Ovary (tissue), 7 donors: ENCODE measurements at regions not wholly inside any gene's neighbourhood (a gene's known extent, or its start where the extent isn't known, plus 50 kb on each side); places are given as distances from the start of the nearest gene placed in this dataset.

Source experiments
- DNase-seq, 5 donors: peaks; one replicate each; pipeline ENCODE4 v3.0.0-alpha.2; 2019 to 2020
- H3K27ac ChIP-seq, 2 donors: fragments of 200-600 bp; one replicate each; pipeline versions ENCODE4 v1.5.1 to v1.8.0; 2019 to 2022
- H3K27me3 ChIP-seq: fragments of 200-600 bp; one replicate; pipeline ENCODE4 v1.8.0; 2022
- H3K36me3 ChIP-seq: fragments of 200-600 bp; sonication (generic); one replicate; pipeline ENCODE4 v1.5.1; 2019
- H3K4me1 ChIP-seq: one replicate; pipeline ENCODE4 v1.8.1; 2013; ENCODE audit warnings: mild to moderate bottlenecking, moderate library complexity; ENCODE audit not compliant: insufficient read depth
- H3K4me3 ChIP-seq: fragments of 200-600 bp; sonication (generic); one replicate; pipeline ENCODE4 v1.5.1; 2017
- H3K9me3 ChIP-seq, 2 donors: fragments of 200-600 bp in 1 of 2; sonication (generic) in 1 of 2; one replicate each; pipeline versions ENCODE4 v1.5.1 to v1.8.1; 2013 to 2019; ENCODE audit warnings: mild to moderate bottlenecking in 1 of 2, moderate library complexity in 1 of 2
- EP300 ChIP-seq: sonication (generic); formaldehyde crosslinking; IDR thresholded peaks from one replicate; pipeline ENCODE4 v1.6.1; 2017; ENCODE audit warnings: antibody characterized with exemption
- POLR2A ChIP-seq: fragments of 450-650 bp; IDR thresholded peaks from one replicate; pipeline ENCODE4 v1.6.1; 2017; ENCODE audit warnings: antibody characterized with exemption, mild to moderate bottlenecking, moderate library complexity
- WGBS, 3 donors: extraction: QIAGEN DNeasy Blood & Tissue Kit in 1 of 3; methylation state at CpG; one replicate each; pipeline versions ENCODE4 v1.1.5 to v1.1.7; 2013 to 2017; 5-methylcytosine and 5-hydroxymethylcytosine counted together
- intact Hi-C, 4 donors: fragments of 100-400 bp; cut with DNase I; formaldehyde crosslinking; loops; one replicate each; pipeline versions ENCODE4 v1.11.0 to v1.15.1; 2022 to 2023
- TF ChIP-seq, protein P1 (sequence below), 3 donors: fragments of 450-650 bp in 2 of 3; fragments of 200-600 bp in 1 of 3; IDR thresholded peaks; one replicate each; pipeline versions ENCODE4 v1.5.1 to v1.8.0; 2016 to 2022; ENCODE audit warnings: antibody characterized with exemption in 3 of 3, mild to moderate bottlenecking in 1 of 3
- donor health status: DM: no; HTN: no; CAD: no; lungs with moderate emphysema.
- donor health status: DM: no; HTN: no; CAD: no.
- donor health status: Bipolar disorder and iron deficiency.
- donor health status: DM: no; HTN: no; CAD: no.
- donor health status: DM: yes; HTN: yes; CAD: no.

DNA sequence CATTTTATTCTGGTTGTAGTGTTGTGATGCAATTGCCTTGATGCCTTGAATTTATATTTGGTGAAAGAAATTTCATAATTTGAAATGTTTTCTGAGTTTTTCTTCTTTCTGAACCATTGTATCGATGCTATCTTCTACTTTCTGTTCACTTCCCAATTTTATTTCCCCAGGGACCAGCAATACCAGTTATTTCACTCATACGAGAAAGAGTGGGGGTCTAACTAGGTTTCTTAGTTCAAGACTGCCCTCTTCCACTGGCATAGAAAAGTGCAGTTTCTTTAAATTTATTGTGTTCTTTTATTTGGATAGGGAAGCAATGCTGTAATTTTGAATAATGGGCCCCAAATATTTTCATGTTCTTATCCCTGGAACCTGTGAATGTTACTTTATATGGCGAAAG lies 544.0 kb upstream of the ADGRL3 start:
- peaks cover 1% of the 10 kb centered on the region for H3K4me1 ChIP-seq
- DNase-seq, result no peak
- TF ChIP-seq EP300 (no peak), POLR2A (no peak)
- TF ChIP-seq, protein P1, sequence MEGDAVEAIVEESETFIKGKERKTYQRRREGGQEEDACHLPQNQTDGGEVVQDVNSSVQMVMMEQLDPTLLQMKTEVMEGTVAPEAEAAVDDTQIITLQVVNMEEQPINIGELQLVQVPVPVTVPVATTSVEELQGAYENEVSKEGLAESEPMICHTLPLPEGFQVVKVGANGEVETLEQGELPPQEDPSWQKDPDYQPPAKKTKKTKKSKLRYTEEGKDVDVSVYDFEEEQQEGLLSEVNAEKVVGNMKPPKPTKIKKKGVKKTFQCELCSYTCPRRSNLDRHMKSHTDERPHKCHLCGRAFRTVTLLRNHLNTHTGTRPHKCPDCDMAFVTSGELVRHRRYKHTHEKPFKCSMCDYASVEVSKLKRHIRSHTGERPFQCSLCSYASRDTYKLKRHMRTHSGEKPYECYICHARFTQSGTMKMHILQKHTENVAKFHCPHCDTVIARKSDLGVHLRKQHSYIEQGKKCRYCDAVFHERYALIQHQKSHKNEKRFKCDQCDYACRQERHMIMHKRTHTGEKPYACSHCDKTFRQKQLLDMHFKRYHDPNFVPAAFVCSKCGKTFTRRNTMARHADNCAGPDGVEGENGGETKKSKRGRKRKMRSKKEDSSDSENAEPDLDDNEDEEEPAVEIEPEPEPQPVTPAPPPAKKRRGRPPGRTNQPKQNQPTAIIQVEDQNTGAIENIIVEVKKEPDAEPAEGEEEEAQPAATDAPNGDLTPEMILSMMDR (IDR thresholded peaks at IDR 0.05), result no peak
- H3K9me3 ChIP-seq, result no peaks in the 10 kb centered on the region
- WGBS, 3 donors, result 75 to 85% (median 76%) methylated on average over 3 of the region's 3 CpGs
- H3K4me3 ChIP-seq, result no peak overlapping the region
- intact Hi-C loops, result no loop called here
- no peaks in the 10 kb centered on the region for H3K36me3 ChIP-seq
- no peaks in the 10 kb centered on the region for H3K27me3 ChIP-seq
- H3K27ac ChIP-seq, result no peak overlapping the region

DNA sequence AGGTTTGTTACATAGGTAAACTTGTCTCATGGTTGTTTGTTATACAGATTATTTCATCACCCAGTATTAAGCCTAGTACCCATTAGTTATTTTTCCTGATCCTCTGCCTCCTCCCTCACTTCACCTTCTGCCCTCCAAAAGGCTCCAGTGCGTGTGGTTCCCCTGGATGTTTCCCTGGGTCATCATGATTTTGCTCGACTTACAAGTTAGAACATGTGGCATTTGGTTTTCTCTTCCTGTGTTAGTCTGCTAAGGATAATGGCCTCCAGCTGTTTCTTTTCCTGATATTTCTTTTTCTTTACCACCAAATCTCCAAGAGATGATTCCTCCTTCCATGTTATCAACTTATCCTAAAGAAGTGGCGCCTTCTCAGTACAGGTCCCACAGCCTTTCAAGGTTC lies 543.1 kb upstream of the ADGRL3 start:
- Histone ChIP-seq H3K4me3 (no peak overlapping the region), H3K36me3 (no peaks in the 10 kb centered on the region), H3K27me3 (no peaks in the 10 kb centered on the region), H3K9me3 (no peaks in the 10 kb centered on the region), H3K4me1 (peaks cover 1% of the 10 kb centered on the region), H3K27ac (no peak overlapping the region)
- TF ChIP-seq, protein P1 (IDR thresholded peaks at IDR 0.05), result no peak
- TF ChIP-seq POLR2A (no peak), EP300 (no peak)
- intact Hi-C loops, result no loop called here
- DNase-seq, result no peak
- WGBS, 3 donors, result 53 to 66% (median 54%) methylated on average over 3 of the region's 3 CpGs

DNA sequence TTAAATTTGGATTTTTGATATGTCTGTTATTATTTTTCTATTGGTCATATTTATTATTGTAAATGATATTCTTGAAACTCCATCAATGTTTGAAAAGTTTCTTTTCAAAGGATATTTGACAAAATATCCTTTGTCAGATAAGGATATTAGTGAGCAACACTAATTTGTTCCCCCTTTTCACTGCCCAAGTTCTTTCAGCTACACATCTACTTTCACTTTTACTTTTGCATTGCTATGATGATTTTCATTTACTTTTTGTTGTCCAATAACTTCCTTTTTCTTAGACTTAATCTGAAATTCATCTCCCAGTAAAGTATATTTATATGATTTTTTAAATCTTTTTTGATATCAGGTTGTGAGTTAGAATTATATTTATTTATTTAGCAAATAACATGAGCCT lies 542.3 kb upstream of the ADGRL3 start:
- Histone ChIP-seq H3K36me3 (no peaks in the 10 kb centered on the region), H3K4me3 (no peak overlapping the region), H3K4me1 (peaks cover 1% of the 10 kb centered on the region), H3K27ac (no peak overlapping the region), H3K27me3 (no peaks in the 10 kb centered on the region), H3K9me3 (no peaks in the 10 kb centered on the region)
- intact Hi-C loops, result no loop called here
- TF ChIP-seq POLR2A, result no peak
- TF ChIP-seq, protein P1 (IDR thresholded peaks at IDR 0.05), result no peak
- no peak for TF ChIP-seq EP300
- no peak for DNase-seq

DNA sequence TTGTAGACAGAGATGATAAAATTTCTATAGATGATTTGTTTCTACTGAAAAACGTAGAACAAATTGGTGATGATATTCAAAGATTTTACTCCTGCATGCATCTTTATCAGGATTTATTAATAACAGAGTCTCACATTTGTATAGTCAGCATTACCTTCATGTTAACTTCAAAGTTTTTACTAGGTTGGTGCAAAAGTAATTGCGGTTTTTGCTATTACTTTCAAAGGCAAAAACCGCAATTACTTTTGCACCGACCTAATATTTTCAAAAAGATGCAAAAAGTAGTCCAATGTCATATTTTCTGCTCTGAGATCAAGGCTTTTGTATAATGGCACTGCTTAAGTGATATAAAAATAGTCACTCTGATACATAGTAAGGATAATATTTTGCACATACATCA lies 536.4 kb upstream of the ADGRL3 start:
- Histone ChIP-seq H3K4me1 (no peaks in the 10 kb centered on the region), H3K27ac (no peak overlapping the region), H3K36me3 (no peaks in the 10 kb centered on the region), H3K4me3 (no peak overlapping the region), H3K27me3 (no peaks in the 10 kb centered on the region), H3K9me3 (no peaks in the 10 kb centered on the region)
- WGBS, 3 donors, result 79 to 91% (median 81%) methylated on average over 4 of the region's 4 CpGs
- TF ChIP-seq POLR2A, result no peak
- no peak for TF ChIP-seq EP300
- TF ChIP-seq, protein P1 (IDR thresholded peaks at IDR 0.05), result no peak
- DNase-seq, result no peak
- intact Hi-C loops, result no loop called here

DNA sequence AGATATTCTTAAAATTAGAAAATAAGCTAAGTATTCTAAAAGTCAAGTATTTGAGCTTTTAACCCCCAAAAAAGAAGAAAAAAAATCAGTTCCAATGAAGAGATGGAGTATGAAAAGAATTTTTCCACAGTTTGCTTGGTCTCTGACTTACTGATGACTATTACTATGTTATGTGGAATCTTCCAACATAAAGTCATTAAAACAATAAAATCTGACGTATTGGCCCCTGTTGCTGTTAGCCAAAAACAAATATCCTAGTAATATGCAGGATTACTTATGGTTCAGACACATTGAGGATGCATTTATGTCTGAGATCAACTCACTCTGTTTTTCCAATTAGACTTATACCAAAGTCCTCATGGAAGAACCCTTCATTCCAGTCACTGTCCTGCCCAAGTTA lies 517.2 kb upstream of the ADGRL3 start:
- no peak overlapping the region for H3K4me3 ChIP-seq
- intact Hi-C loops, result no loop called here
- no peaks in the 10 kb centered on the region for H3K27me3 ChIP-seq
- 37 to 63% (median 51%) methylated on average over 1 of the region's 1 CpG for WGBS, 3 donors
- H3K36me3 ChIP-seq, result no peaks in the 10 kb centered on the region
- no peak for DNase-seq
- TF ChIP-seq POLR2A (no peak), EP300 (no peak)
- TF ChIP-seq, protein P1 (IDR thresholded peaks at IDR 0.05), result no peak
- H3K9me3 ChIP-seq, result no peaks in the 10 kb centered on the region
- H3K27ac ChIP-seq, result no peak overlapping the region
- H3K4me1 ChIP-seq, result no peaks in the 10 kb centered on the region
